AG09309 (cell line): ENCODE measurements at regions not wholly inside any gene's neighbourhood (a gene's known extent, or its start where the extent isn't known, plus 50 kb on each side); places are given as distances from the start of the nearest gene placed in this dataset.

Source experiments
- DNase-seq: peaks from one replicate; pipeline ENCODE4 v3.0.0-alpha.2; 2010; ENCODE audit warnings: low read depth
- H3K4me3 ChIP-seq: 2 replicates; pipeline ENCODE4 v1.5.1; 2011; ENCODE audit warnings: mild to moderate bottlenecking, low read depth, low read length, moderate library complexity; ENCODE audit not compliant: control insufficient read depth
- CTCF ChIP-seq: IDR thresholded peaks from 2 replicates; pipeline ENCODE4 v1.5.1; 2011; ENCODE audit warnings: mild to moderate bottlenecking, low read depth, low read length, inconsistent platforms; ENCODE audit not compliant: insufficient read depth, control insufficient read depth; ENCODE audit errors: missing control alignments

DNA sequence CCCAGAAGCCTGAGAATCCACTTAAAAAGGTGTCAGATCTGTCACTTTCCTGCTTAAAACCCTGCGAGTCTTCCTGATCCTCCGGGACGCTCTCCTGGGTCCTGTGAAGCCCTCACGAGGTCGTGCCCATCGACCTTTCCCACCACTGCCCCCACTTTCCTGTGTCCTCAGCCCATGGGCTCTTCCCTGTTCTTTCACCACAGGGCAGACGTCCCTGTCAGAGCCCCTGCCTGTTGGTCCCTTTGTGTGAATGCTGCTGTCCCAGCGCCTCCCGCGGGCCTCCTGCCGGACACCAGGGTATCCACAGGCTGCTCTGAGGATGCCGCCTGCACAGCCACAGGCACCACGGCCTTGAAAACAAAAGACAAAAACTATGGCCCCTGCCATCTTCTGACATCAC lies 125.6 kb downstream of the TMEM18 start:
- TF ChIP-seq CTCF, result no peak
- H3K4me3 ChIP-seq, result no peak overlapping the region
- DNase-seq, result no peak

- no peak overlapping the region for H3K4me3 ChIP-seq
- DNase-seq, result no peak
- no peak for TF ChIP-seq CTCF
Measured at GRCh38 chr2:550860-551567, 126.2 kb downstream of the TMEM18 start.

DNA sequence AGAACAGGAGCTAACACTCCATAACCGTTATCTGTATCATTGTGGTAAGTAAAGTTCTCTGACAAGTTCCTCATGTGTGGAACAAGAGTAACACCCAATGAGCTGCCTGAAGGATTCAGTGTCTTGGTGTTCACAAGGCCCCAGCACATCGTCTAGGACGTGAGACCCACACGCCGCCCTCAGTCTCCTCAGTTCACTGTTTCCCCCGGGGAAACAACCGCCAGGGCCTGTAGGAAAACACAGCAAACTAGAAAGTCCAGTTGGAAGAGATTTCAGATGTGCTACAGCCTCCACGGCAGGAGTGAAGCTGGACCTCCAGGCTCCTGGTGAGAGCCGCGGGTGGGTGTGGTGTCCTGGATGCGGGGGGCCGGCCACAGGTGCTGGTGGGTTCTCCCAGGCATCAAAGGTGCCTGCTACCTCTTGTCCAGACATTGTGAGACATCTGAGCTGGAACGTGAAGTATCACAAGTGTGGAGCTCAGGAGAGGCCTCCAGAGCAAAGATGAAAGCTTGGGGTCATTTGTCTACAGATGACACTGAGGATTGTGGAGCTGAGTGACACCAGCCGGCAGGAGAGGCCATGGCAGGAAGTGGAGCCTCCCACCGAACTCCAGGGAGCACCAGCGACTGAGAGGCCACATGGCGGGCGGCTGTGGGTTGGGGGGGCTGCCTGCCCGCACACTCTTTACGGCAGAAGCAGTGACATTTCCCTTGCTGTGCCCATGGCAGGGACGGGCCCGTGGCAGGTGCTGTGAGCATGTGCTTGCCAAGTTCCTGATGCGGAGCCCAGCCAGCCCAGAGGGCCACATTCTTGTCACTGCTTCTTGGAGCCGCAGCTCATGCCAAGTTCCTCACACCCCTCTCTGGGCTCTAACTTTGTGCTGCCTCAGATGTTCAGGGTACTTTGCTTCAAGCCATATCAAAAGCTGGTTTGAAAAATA lies 131.2 kb downstream of the TMEM18 start:
- DNase-seq, result no peak
- no peak for TF ChIP-seq CTCF
- H3K4me3 ChIP-seq, result no peak overlapping the region

DNA sequence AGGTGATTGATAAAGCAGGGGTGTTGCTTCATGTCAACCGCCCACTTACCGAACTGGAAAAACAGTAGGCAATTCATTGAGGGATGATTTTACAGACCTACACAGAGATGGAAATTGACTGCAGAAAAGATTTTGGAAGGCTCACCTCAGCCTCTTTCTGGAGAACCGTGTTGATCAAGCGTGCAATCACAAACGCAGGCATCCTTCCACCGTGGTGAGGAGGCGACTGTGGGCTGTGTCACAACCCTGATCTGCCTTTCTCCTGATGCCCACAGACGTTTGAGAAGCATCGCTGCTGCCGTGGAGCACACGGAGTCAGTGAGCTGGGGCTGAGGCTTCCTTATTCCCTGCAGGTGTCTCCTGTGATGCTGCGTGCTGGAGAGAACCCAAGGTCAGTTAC lies 132.0 kb downstream of the TMEM18 start:
- H3K4me3 ChIP-seq, result no peak overlapping the region
- no peak for TF ChIP-seq CTCF
- DNase-seq, result no peak

- no peak for TF ChIP-seq CTCF
- no peak overlapping the region for H3K4me3 ChIP-seq
- no peak for DNase-seq
Measured at GRCh38 chr2:538646-539045, 138.6 kb downstream of the TMEM18 start.

DNA sequence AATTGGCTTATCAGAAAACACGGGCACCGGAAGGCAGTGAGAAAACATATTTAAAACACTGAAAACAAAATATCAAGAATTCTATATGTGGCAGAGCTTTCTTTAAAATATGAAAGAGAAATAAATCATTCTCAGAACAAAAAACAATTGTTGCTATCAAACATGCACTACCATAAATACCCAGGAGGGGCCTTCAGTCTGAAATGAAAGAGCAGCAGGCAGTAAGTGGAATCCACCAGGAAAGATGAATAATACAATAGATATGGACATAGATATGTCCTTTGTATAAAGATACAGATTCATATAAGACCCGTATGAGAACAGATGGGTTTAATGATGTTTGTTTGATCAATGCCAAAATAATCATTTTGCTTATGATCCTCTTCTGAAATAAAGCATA lies 142.0 kb downstream of the TMEM18 start:
- no peak overlapping the region for H3K4me3 ChIP-seq
- no peak for DNase-seq

More for the DNA sequence above, 142.0 kb downstream of the TMEM18 start:
- TF ChIP-seq CTCF, result peak; percentile 11
